Left kidney (tissue), 1 donor: ENCODE measurements at regions not wholly inside any gene's neighbourhood (a gene's known extent, or its start where the extent isn't known, plus 50 kb on each side); places are given as distances from the start of the nearest gene placed in this dataset.
"Not testable (repeated sequence)": the region's sequence is repeated elsewhere in the genome, so short reads cannot be mapped to it uniquely, and the experiment has no call there.

ENCODE experiments used
- DNase-seq: peaks from one replicate; pipeline ENCODE4 v3.0.0-alpha.2; 2013

DNA sequence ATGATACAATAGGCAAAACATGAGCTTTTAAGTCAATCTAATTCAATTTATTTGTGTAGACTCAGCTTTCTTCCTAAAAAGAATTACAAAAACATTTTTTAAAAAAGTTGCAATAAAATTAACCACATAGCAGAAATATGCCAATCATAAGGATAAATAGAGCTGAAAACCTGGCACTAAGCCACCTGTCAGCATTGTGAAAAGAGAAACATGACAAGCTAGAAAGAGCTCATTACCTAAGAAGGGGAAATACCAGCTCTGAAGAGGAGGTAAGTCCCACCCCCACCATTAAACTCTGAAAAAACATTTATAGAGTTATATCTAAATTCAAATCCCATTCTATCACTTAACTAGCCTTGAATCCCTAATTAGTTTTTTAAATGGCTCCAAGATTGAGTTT, 372.9 kb downstream of the OSTF1 start:
- DNase-seq, result no peak

- DNase-seq, result no peak
These were observed 374.6 kb downstream of the OSTF1 start for GRCh38 chr9:75462866-75463265.

DNA sequence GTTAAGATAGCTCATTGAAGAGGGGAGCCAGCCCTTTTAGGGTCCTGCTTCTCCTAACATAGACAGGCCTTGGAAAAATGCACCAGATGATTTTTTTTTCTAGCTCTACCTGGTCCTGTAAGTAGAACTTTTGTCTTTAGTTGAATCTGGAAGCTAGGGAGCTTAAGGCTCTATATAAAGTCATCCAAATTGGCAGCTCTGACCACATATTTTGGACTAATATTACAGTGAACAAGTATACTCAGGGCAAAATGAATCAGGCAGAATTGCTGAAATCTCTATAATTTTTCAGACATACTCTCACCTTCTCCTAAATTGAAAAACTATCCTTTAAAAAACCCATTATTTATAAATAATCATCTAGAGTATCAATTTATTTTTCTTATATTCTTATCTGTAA, 375.6 kb downstream of the OSTF1 start:
- DNase-seq, result no peak

GRCh38 chr9:75464726-75465125, 376.4 kb downstream of the OSTF1 start:
- DNase-seq, result no peak

DNA sequence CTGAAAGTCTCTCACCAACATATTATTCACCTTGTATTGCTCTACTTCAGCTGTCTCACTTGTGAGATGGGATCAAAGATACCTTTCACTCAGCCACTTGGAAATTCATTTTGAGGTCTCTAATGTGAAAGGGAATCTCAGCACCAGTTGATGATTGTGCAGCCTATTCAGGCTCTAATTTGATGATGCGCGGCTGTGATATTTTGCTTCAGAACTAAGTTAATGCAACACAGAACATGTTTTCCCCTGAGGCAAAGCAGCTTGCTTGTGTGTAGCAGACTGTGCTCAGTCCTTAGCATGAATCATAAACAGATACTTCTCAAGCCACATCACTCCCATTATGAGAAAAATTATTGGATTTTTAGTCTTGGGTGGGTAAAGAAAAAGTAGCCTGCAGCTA, 378.8 kb downstream of the OSTF1 start:
- DNase-seq, result no peak

DNA sequence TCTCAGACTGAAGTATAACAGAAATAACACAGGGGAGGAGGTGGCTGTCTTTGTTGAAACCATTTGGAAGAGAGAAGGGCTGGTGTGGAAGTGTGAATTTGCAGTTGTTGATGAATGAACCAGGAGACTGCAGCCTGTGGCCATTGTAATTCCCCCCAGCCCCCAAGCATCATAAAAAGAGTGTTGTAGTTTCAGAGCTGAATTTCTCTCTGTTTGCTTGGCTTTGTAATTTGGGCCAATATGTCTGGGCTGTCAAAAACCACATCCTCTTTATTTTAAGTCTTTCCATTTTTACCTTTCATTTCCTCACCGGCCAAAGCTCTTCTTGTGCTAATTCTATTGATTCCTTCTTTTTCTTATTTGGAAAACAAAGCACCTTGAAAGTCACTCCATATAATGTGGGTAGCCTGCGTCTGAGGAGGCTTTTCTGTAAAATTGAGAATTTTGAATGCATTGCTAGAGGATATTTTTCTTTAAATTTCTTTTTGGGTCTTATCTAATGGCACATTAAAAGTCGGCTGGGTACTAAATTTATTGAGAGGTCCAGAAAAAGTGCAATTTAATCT, 383.3 kb downstream of the OSTF1 start:
- DNase-seq, result no peak

DNA sequence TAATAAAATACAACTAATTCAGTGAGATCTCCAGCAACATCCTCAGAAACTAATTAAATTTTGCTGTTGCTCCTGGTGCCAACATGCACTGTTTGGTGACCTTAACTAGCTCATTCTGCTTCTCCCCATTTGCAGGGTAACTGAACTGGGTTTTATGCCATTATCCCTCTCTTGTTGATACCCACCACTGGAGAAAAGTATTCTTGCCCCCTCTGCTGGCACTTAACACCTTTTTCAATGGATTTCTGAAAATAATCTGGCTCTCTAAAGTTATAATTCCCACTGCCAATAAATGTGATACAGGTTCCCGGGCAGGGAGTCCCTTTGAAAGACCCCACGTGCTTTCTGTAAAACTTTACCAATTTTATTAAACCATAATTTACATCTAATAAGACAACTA, 394.3 kb downstream of the OSTF1 start:
- no peak for DNase-seq

DNA sequence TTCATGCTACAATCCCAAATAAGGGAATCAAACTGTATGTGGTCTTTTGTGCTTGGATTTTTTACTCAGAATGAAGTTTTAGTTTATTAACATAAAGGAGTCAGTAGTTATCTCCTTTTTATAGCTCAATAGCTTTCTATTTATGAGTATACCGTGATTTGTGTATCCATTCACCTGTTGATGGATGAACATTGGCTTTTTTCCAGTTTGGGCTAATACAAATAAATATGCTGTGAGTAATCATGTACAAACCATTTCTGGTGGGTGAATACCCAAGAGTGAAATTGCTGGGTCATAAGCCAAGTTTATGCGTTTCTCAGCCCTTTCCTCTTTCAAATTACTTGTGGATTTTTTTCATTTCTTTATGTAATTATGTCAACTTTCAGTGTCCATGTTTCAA, 395.3 kb downstream of the OSTF1 start:
- DNase-seq, result no peak

DNA sequence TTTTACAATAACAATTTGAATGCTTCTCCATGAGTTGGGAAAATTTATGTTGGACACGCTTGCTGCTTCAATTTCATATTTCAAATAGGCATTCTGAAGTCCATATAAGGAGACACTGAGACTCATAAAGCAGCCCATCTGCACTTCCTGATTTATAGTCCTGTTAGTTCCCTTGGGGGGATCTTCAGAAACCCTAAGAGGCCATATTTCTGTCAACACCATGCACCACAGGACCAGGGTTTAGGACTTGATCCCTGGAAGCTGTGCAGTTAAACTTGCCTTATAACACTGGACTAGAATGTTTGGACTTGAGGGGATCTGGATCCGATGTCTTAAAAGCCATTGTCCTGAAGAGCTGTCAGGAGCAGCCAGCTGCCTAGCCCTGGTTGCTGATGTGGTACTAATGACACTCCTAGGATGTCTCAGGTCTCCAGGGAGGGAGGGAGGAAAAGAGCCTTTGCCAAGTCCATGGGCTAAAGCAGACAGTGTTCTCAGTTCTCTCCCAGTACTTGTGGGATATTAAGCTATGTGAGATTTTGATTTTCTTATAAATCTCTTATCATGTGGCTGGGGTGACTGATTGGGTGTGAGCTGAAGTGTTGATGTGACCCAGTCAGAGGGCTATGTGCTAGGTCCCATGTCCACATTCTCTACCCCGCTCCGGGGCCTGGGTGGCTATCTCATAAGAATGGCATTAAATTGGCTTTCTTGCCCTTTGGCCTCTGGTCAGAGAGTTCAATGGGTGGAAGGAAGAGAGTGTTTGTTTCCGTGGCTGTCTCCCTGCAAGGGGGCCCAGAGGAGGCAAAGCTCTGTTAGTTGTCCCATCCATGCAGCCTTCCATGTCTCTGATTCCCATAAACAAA, 399.8 kb downstream of the OSTF1 start:
- DNase-seq, result peak; percentile 7

DNA sequence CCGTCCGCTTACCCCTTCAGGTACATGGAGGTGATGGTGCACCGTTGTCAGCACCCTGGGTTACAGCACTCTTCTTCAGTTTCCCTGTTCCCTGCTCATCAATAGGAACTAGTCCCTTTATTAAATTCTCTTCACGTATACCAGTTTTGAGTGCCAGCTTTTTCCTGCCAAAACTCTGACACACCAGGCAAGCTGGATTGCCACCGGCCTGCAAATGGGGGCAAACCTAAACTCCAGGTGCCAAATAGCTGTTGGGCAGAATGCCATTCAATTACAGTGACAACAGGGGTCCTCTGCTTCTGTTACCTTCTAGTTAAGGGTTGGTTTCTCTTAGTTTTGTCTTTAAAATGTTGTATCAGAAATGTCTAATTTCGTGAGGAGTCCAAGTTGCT, 400.4 kb downstream of the OSTF1 start:
- DNase-seq, result no peak

- DNase-seq, result no peak
These were observed 400.1 kb upstream of the PCSK5 start for GRCh38 chr9:75490326-75490725.

DNA sequence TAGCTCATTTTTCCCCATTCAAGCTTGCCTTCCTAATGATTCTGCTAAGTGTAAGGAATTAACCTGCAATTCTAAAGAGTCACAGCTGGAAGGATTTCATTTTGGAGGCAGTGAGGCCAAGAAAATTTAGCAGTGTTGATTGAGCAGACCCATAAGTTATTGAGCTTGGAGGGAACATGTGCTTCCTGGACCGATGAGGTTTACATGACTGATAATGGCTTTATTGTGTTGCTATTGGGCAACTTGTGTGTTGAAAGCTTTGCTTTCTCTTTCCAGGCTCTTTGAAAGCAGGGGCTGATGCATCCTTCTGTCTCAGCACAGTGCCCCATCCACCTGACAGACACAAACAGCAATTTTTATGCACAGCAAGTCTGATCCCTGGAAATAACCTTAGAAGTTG, 398.9 kb upstream of the PCSK5 start:
- no peak for DNase-seq

- no peak for DNase-seq
These were observed 390.7 kb upstream of the PCSK5 start for GRCh38 chr9:75499812-75500211.

GRCh38 chr9:75500479-75500878, 390.0 kb upstream of the PCSK5 start:
- no peak for DNase-seq

DNA sequence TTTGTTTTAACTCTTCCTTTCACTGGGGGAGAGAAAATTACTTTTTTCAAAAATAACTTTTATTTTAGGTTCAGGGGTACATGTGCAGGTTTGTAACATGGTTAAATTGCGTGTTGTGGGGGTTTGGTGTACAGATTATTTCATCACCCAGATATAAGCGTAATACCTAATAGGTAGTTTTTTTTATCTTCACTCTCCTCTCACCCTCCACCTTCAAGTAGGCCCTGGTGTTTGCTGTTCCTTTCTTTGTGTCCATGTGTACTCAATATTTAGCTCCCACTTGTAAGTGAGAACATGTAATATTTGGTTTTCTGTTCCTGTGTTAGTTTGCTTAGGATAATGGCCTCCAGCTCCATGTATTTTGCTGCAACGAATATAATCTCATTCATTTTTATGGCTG, 389.5 kb upstream of the PCSK5 start:
- DNase-seq, result not testable (repeated sequence)

GRCh38 chr9:75504721-75505120, 385.8 kb upstream of the PCSK5 start:
- DNase-seq, result no peak

- no peak for DNase-seq
These were observed 384.8 kb upstream of the PCSK5 start for GRCh38 chr9:75505654-75506053.

DNA sequence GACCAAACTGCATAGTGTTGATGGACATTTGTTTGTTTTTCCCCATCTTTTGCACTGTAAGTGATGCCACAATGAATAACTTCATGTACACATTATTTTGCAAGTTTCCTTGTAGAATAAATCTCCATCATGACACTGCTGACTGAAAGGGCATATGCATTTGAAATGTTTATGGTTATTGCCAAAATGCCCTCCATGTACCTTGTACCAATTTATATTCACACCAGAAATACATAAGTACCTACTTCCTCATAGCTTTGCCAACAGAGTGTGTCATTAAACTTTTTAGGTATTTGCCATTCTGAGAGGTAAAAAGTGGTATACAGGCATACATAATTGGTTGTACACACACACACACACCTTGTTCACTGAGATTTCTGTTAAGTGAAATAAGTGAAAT, 361.0 kb upstream of the PCSK5 start:
- no peak for DNase-seq

DNA sequence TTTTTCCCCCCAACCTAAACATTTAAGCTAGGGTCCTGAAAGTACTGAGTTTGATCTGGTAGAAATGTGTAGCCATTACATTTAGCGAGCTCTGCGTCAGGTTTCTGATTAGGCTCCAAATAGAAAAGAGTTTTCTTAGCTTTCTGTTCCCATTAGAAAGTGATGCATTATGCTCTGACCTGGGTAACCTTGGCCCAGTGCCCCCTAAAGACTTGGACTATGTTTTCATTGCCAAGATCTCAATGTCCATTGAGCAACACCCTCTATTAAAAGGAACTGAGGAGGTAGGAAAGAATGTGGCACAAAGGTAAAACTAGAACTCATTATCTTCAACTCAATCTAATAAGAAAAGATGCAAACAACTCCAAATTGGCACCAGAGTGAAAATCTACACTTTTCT, 358.9 kb upstream of the PCSK5 start:
- no peak for DNase-seq

GRCh38 chr9:75532233-75533050, 358.0 kb upstream of the PCSK5 start:
- no peak for DNase-seq

GRCh38 chr9:75539523-75539922, 350.9 kb upstream of the PCSK5 start:
- no peak for DNase-seq

DNA sequence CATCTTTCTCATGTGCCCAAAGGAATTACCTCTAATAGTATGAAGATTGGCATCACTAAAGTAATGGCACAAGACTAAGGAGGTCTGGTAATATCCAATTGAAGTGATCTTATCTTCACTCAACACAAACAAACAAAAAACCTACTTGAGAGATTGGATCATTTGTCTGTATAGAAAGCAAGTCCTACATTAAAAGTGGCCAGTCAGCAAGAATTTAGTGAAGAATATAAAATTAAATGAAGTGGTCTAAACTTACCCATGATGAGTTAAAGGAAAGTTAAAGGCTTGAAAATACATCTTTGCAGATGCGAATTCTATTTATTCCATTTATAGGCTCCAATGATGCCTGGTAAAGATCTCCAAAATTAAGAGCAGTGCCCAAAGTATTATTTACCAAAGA, 350.3 kb upstream of the PCSK5 start:
- DNase-seq, result no peak

GRCh38 chr9:75541734-75542133, 348.7 kb upstream of the PCSK5 start:
- DNase-seq, result no peak
